A549 (cell line): ENCODE measurements at regions not wholly inside any gene's neighbourhood (a gene's known extent, or its start where the extent isn't known, plus 50 kb on each side); places are given as distances from the start of the nearest gene placed in this dataset.

ENCODE experiments used
- EP300 ChIP-seq, 2 experiments: fragments of >200 bp; sonication (Bioruptor Twin); formaldehyde crosslinking; IDR thresholded peaks; 2 replicates in 1 of 2; 3 replicates in 1 of 2; pipeline ENCODE4 v1.6.1; 2016 to 2017
- ESRRA ChIP-seq: fragments of 150-350 bp; IDR thresholded peaks from 2 replicates; pipeline ENCODE4 v1.6.1; 2014; ENCODE audit warnings: mild to moderate bottlenecking, low read length, borderline replicate concordance
- JUN ChIP-seq, 2 experiments: fragments of >200 bp; sonication (Bioruptor Twin); formaldehyde crosslinking; IDR thresholded peaks; 2 replicates in 1 of 2; 3 replicates in 1 of 2; pipeline ENCODE4 v1.6.1; 2016 to 2017
- NR3C1 ChIP-seq: fragments of >200 bp; sonication (Bioruptor Twin); formaldehyde crosslinking; IDR thresholded peaks from 3 replicates; pipeline ENCODE4 v1.6.1; 2017
- POLR2A ChIP-seq: IDR thresholded peaks from 2 replicates; pipeline ENCODE4 v1.6.1; 2012; ENCODE audit warnings: mild to moderate bottlenecking, low read length
- RFX5 ChIP-seq: fragments of 450-650 bp; IDR thresholded peaks from 2 replicates; pipeline ENCODE4 v1.7.1; 2014; ENCODE audit warnings: antibody characterized with exemption, mild to moderate bottlenecking, moderate library complexity
- TF ChIP-seq, protein P1 (sequence below): fragments of >200 bp; sonication (Bioruptor Twin); formaldehyde crosslinking; IDR thresholded peaks from 3 replicates; pipeline ENCODE4 v1.5.1; 2016
- TF ChIP-seq, protein P2 (sequence below): IDR thresholded peaks from 2 replicates; pipeline ENCODE4 v1.6.1; 2012
- TF ChIP-seq, protein P3 (sequence below): fragments of 200-600 bp; sonication (generic); IDR thresholded peaks from 2 replicates; pipeline ENCODE4 v1.6.1; 2016; ENCODE audit warnings: antibody characterized with exemption, mild to moderate bottlenecking, moderate library complexity

GRCh38 chr12:97288531-97288930 is 174.1 kb upstream of the RMST start:
- no peak for TF ChIP-seq RFX5
- no peak for TF ChIP-seq JUN (IDR thresholded peaks at IDR 0.05)
- TF ChIP-seq, protein P1, sequence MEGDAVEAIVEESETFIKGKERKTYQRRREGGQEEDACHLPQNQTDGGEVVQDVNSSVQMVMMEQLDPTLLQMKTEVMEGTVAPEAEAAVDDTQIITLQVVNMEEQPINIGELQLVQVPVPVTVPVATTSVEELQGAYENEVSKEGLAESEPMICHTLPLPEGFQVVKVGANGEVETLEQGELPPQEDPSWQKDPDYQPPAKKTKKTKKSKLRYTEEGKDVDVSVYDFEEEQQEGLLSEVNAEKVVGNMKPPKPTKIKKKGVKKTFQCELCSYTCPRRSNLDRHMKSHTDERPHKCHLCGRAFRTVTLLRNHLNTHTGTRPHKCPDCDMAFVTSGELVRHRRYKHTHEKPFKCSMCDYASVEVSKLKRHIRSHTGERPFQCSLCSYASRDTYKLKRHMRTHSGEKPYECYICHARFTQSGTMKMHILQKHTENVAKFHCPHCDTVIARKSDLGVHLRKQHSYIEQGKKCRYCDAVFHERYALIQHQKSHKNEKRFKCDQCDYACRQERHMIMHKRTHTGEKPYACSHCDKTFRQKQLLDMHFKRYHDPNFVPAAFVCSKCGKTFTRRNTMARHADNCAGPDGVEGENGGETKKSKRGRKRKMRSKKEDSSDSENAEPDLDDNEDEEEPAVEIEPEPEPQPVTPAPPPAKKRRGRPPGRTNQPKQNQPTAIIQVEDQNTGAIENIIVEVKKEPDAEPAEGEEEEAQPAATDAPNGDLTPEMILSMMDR, result no peak
- no peak for TF ChIP-seq NR3C1
- TF ChIP-seq, protein P2, sequence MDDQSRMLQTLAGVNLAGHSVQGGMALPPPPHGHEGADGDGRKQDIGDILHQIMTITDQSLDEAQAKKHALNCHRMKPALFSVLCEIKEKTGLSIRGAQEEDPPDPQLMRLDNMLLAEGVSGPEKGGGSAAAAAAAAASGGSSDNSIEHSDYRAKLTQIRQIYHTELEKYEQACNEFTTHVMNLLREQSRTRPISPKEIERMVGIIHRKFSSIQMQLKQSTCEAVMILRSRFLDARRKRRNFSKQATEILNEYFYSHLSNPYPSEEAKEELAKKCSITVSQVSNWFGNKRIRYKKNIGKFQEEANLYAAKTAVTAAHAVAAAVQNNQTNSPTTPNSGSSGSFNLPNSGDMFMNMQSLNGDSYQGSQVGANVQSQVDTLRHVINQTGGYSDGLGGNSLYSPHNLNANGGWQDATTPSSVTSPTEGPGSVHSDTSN, result no peak
- no peak for TF ChIP-seq ESRRA
- TF ChIP-seq EP300 (IDR thresholded peaks at IDR 0.05), result no peak
- TF ChIP-seq, protein P3, sequence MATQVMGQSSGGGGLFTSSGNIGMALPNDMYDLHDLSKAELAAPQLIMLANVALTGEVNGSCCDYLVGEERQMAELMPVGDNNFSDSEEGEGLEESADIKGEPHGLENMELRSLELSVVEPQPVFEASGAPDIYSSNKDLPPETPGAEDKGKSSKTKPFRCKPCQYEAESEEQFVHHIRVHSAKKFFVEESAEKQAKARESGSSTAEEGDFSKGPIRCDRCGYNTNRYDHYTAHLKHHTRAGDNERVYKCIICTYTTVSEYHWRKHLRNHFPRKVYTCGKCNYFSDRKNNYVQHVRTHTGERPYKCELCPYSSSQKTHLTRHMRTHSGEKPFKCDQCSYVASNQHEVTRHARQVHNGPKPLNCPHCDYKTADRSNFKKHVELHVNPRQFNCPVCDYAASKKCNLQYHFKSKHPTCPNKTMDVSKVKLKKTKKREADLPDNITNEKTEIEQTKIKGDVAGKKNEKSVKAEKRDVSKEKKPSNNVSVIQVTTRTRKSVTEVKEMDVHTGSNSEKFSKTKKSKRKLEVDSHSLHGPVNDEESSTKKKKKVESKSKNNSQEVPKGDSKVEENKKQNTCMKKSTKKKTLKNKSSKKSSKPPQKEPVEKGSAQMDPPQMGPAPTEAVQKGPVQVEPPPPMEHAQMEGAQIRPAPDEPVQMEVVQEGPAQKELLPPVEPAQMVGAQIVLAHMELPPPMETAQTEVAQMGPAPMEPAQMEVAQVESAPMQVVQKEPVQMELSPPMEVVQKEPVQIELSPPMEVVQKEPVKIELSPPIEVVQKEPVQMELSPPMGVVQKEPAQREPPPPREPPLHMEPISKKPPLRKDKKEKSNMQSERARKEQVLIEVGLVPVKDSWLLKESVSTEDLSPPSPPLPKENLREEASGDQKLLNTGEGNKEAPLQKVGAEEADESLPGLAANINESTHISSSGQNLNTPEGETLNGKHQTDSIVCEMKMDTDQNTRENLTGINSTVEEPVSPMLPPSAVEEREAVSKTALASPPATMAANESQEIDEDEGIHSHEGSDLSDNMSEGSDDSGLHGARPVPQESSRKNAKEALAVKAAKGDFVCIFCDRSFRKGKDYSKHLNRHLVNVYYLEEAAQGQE, result no peak
- TF ChIP-seq POLR2A, result no peak
